Kidney (tissue), 13 donors: ENCODE measurements at regions not wholly inside any gene's neighbourhood (a gene's known extent, or its start where the extent isn't known, plus 50 kb on each side); places are given as distances from the start of the nearest gene placed in this dataset.

ENCODE experiments used
- DNase-seq, 5 donors: peaks; one replicate each; pipeline ENCODE4 v3.0.0-alpha.2; 2013 to 2020
- FAIRE-seq: peaks from 2 replicates; lab custom pipeline; 2012; peaks lifted over from hg19 to GRCh38; lab: Jason Lieb, UNC
- H3K27ac ChIP-seq, 2 donors: one replicate each; pipeline ENCODE4 v1.7.0; 2013; ENCODE audit warnings: low read depth in 2 of 2, low read length in 2 of 2, inconsistent platforms in 1 of 2
- H3K27me3 ChIP-seq: one replicate; pipeline ENCODE4 v1.7.1; 2013; ENCODE audit warnings: low read length, inconsistent platforms; ENCODE audit not compliant: control insufficient read depth, insufficient read depth
- H3K36me3 ChIP-seq, 3 donors: one replicate each; pipeline versions ENCODE4 v1.7.0 to v1.7.1; 2013; ENCODE audit warnings: low read length in 3 of 3, control low read depth in 1 of 3, inconsistent platforms in 1 of 3; ENCODE audit not compliant: insufficient read depth in 3 of 3, control insufficient read depth in 2 of 3
- H3K4me1 ChIP-seq, 3 donors: one replicate each; pipeline versions ENCODE4 v1.7.0 to v1.7.1; 2013; ENCODE audit warnings: low read length in 3 of 3, inconsistent platforms in 1 of 3, low read depth in 1 of 3; ENCODE audit not compliant: control insufficient read depth in 2 of 3, insufficient read depth in 2 of 3
- H3K4me3 ChIP-seq, 3 donors: one replicate each; pipeline versions ENCODE4 v1.7.0 to v1.8.1; 2013; ENCODE audit warnings: low read length in 3 of 3, control low read depth in 1 of 3, inconsistent platforms in 1 of 3
- H3K9ac ChIP-seq, 3 donors: one replicate each; pipeline versions ENCODE4 v1.7.0 to v1.7.1; 2013; ENCODE audit warnings: low read length in 3 of 3, control low read depth in 1 of 3, inconsistent platforms in 1 of 3
- H3K9me3 ChIP-seq, 3 donors: one replicate each; pipeline versions ENCODE4 v1.7.0 to v1.7.1; 2013; ENCODE audit warnings: low read length in 3 of 3, control low read depth in 1 of 3, inconsistent platforms in 1 of 3; ENCODE audit not compliant: control insufficient read depth in 2 of 3, insufficient read depth in 1 of 3
- intact Hi-C: fragments of 100-400 bp; cut with DNase I; formaldehyde crosslinking; loops from one replicate; pipeline ENCODE4 v1.11.1; 2022
- TF ChIP-seq, protein P1 (sequence below): IDR thresholded peaks from 3 replicates; pipeline ENCODE4 v1.5.1; 2012; ENCODE audit warnings: mild to moderate bottlenecking, moderate library complexity, borderline replicate concordance; ENCODE audit not compliant: insufficient read depth; ENCODE audit errors: extremely low read depth
- donor health status: control.
- donor health status: control.
- donor health status: control.
- donor health status: control.
- donor health status: control.
- donor health status: DM: yes; HTN: yes; CAD: no.
- donor health status: Normal renal cell carcinoma (clear cell type).

DNA sequence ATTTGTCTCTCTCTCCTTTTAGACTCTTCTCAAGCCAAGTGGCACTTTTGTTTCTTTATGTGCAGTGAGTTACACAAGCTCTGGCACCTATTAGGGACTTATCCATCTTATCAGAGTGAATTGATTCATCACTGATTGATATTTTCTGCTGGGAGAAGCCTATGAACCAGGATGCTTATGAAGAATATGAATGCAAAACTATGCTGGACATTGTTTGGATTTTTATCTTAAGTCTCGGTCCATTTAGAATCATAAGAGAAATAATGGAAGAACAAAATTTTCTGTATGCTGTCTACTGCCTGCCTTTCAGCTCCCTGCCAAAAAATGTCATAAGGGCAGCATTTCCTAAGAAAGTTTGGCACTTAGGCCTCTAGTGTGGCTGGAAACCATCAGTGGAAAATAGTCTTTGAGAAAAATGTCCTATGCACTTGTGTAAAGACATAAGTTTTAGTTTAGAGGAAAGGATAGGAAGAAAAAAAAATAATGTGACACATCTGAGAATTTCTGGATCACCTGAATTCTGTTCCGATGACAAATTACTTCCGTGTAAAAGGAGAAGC lies 365.7 kb upstream of the MAD2L1 start:
- no peaks in the 10 kb centered on the region for H3K27me3 ChIP-seq
- FAIRE-seq, result no peak
- H3K27ac ChIP-seq, result no peak overlapping the region
- no peaks in the 10 kb centered on the region for H3K9me3 ChIP-seq
- DNase-seq, result no peak
- no peaks in the 10 kb centered on the region for H3K4me1 ChIP-seq
- H3K36me3 ChIP-seq, result no peaks in the 10 kb centered on the region
- TF ChIP-seq, protein P1, sequence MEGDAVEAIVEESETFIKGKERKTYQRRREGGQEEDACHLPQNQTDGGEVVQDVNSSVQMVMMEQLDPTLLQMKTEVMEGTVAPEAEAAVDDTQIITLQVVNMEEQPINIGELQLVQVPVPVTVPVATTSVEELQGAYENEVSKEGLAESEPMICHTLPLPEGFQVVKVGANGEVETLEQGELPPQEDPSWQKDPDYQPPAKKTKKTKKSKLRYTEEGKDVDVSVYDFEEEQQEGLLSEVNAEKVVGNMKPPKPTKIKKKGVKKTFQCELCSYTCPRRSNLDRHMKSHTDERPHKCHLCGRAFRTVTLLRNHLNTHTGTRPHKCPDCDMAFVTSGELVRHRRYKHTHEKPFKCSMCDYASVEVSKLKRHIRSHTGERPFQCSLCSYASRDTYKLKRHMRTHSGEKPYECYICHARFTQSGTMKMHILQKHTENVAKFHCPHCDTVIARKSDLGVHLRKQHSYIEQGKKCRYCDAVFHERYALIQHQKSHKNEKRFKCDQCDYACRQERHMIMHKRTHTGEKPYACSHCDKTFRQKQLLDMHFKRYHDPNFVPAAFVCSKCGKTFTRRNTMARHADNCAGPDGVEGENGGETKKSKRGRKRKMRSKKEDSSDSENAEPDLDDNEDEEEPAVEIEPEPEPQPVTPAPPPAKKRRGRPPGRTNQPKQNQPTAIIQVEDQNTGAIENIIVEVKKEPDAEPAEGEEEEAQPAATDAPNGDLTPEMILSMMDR, result no peak
- H3K9ac ChIP-seq, result no peak overlapping the region
- H3K4me3 ChIP-seq, result no peak overlapping the region
- intact Hi-C loops, result no loop called here

DNA sequence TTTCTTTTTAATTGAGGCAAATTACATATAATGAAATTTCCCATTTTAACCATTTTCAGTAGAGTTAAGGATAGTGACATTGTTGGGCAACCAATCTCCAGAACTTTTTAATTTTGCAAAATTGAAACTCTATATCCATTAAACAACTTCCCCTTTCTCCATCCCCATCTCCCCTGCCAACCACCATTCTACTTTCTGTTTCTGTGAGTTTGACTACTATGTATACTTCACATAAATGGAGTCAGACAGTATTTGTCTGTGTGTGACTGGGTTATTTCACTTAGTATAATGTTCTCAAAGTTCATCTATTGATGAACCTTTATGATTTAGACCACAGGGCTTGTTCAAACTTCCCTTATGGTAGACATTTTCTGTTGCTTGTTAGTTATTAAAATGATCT lies 364.5 kb upstream of the MAD2L1 start:
- FAIRE-seq, result no peak

DNA sequence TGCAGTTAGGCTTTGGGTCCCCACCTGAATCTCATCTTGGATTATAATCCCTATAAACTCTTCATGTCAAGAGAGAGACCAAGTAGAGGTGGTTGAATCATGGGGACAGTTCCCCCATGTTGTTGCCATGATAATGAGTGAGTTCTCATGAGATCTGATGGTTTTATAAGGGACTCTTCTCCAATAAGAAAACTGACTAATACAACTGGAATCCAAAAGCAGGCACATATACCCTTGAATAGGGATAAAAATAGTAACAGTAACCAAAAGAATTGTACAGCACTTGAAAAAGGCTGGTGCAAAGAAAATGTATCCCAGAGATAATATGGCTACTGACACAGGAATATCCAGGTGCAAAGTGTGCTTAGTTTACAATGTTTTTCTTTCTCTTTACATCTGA lies 351.5 kb upstream of the MAD2L1 start:
- TF ChIP-seq, protein P1, result no peak
- FAIRE-seq (no peak), DNase-seq (no peak)
- Histone ChIP-seq H3K27ac (no peak overlapping the region), H3K27me3 (no peaks in the 10 kb centered on the region), H3K9me3 (peaks cover 0 to 10% (median 0%) of the 10 kb centered on the region in 3 donors), H3K9ac (no peak overlapping the region), H3K36me3 (no peaks in the 10 kb centered on the region), H3K4me3 (no peak overlapping the region), H3K4me1 (no peaks in the 10 kb centered on the region)
- intact Hi-C loops, result no loop called here

More for the DNA sequence above, 364.5 kb upstream of the MAD2L1 start:
- H3K27ac ChIP-seq, result no peak overlapping the region
- H3K9me3 ChIP-seq, result no peaks in the 10 kb centered on the region
- no peaks in the 10 kb centered on the region for H3K4me1 ChIP-seq
- no peak for DNase-seq
- H3K4me3 ChIP-seq, result no peak overlapping the region
- no peak overlapping the region for H3K9ac ChIP-seq
- intact Hi-C loops, result no loop called here
- H3K27me3 ChIP-seq, result no peaks in the 10 kb centered on the region
- TF ChIP-seq, protein P1, result no peak
- no peaks in the 10 kb centered on the region for H3K36me3 ChIP-seq

DNA sequence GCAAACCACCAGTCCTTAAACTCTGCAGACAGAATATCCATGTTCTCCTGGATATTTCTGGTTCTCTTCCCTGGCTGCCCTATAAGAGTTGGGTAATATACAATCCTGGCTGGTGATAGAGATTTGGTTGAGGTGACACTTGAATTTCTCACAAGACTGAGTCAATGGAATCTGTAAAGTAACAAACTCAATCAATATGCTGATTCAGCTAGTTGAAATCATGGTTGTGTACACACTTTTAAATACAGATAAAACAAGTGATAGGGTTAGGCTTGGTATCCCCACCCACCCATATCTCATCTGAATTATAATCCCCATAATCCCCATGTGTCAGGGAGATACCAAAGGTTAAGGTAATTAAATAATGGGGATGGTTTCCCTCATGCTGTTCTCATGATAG lies 349.2 kb upstream of the MAD2L1 start:
- DNase-seq (no peak), FAIRE-seq (no peak)
- no peaks in the 10 kb centered on the region for H3K4me1 ChIP-seq
- intact Hi-C loops, result no loop called here
- TF ChIP-seq, protein P1, result no peak
- H3K36me3 ChIP-seq, result no peaks in the 10 kb centered on the region
- no peak overlapping the region for H3K9ac ChIP-seq
- H3K27ac ChIP-seq, result no peak overlapping the region
- no peaks in the 10 kb centered on the region for H3K27me3 ChIP-seq
- no peak overlapping the region for H3K4me3 ChIP-seq
- H3K9me3 ChIP-seq, result peaks cover 0 to 10% (median 0%) of the 10 kb centered on the region in 3 donors
